NB4 (cell line): ENCODE measurements at regions not wholly inside any gene's neighbourhood (a gene's known extent, or its start where the extent isn't known, plus 50 kb on each side); places are given as distances from the start of the nearest gene placed in this dataset.

Source experiments
- POLR2A ChIP-seq: IDR thresholded peaks from 2 replicates; pipeline ENCODE4 v1.6.1; 2011; ENCODE audit warnings: mild to moderate bottlenecking; ENCODE audit not compliant: insufficient read length; ENCODE audit errors: extremely low read depth
- TF ChIP-seq, protein P1 (sequence below): IDR thresholded peaks from one replicate; pipeline ENCODE4 v1.5.1; 2012; ENCODE audit warnings: low read depth, low read length
- TF ChIP-seq, protein P2 (sequence below): IDR thresholded peaks from 2 replicates; pipeline ENCODE4 v1.6.1; 2011; ENCODE audit warnings: low read depth, low read length

DNA sequence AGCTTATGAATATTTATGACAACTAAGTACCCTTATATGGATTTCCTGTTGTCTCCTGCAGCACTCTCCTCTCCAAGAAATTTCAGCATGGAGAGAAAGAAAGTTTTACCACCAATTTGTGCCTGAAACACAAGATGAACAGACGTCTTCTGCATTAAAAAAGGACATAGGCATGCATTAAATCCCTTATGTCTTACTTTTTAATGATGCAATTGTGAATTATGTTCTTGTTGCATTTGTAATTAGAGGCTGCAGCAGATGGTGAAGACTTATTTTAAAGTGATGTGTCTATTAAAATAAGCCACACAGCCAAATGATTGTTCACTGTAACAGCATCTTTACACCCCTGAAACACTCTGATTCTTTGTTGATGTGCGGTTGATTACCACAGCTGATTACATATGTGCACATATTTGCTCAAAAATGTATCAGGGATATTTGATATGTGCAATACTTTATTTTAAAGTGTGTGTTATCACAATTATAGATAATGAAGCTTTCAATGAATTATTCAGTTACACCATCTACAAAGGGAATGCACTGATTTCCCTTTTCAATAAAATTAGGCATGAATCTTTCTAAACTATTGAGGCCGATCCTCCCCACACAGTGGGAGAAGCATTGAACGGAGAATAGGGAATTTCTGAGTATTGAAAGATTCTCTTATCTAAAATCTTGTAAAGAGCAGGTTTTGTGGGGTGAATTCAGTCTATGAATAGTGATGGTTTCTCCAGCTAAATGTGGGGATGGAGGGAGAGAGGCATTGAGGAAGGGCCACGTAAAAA is 585.1 kb downstream of the SLC4A3 start:
- TF ChIP-seq, protein P1, sequence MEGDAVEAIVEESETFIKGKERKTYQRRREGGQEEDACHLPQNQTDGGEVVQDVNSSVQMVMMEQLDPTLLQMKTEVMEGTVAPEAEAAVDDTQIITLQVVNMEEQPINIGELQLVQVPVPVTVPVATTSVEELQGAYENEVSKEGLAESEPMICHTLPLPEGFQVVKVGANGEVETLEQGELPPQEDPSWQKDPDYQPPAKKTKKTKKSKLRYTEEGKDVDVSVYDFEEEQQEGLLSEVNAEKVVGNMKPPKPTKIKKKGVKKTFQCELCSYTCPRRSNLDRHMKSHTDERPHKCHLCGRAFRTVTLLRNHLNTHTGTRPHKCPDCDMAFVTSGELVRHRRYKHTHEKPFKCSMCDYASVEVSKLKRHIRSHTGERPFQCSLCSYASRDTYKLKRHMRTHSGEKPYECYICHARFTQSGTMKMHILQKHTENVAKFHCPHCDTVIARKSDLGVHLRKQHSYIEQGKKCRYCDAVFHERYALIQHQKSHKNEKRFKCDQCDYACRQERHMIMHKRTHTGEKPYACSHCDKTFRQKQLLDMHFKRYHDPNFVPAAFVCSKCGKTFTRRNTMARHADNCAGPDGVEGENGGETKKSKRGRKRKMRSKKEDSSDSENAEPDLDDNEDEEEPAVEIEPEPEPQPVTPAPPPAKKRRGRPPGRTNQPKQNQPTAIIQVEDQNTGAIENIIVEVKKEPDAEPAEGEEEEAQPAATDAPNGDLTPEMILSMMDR, result no peak
- TF ChIP-seq, protein P2, sequence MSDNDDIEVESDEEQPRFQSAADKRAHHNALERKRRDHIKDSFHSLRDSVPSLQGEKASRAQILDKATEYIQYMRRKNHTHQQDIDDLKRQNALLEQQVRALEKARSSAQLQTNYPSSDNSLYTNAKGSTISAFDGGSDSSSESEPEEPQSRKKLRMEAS, result no peak
- TF ChIP-seq POLR2A, result no peak
